Psoas muscle (tissue), 7 donors: ENCODE measurements at regions not wholly inside any gene's neighbourhood (a gene's known extent, or its start where the extent isn't known, plus 50 kb on each side); places are given as distances from the start of the nearest gene placed in this dataset.

Source experiments
- ATAC-seq, 4 donors: fragments of 200-7000 bp; cut with Tn5 transposase; one replicate each; pipeline ENCODE4 v1.9.1; 2020; ENCODE audit warnings: moderate library complexity in 3 of 4, mild to moderate bottlenecking in 2 of 4
- DNase-seq, 2 donors: peaks; one replicate each; pipeline ENCODE4 v3.0.0-alpha.2; 2020
- H3K27ac ChIP-seq: fragments of 200-600 bp; one replicate; pipeline ENCODE4 v1.8.0; 2022
- H3K27me3 ChIP-seq, 3 donors: fragments of 200-600 bp in 1 of 3; one replicate each; pipeline versions ENCODE4 v1.6.1 to v1.8.0; 2013 to 2022; ENCODE audit warnings: low read length in 2 of 3, mild to moderate bottlenecking in 2 of 3, moderate library complexity in 1 of 3; ENCODE audit not compliant: insufficient read depth in 3 of 3
- H3K36me3 ChIP-seq, 2 donors: fragments of 200-600 bp in 1 of 2; one replicate each; pipeline versions ENCODE4 v1.6.1 to v1.8.0; 2013 to 2022; ENCODE audit warnings: low read depth in 1 of 2, mild to moderate bottlenecking in 1 of 2, moderate library complexity in 1 of 2; ENCODE audit not compliant: insufficient read depth in 1 of 2
- H3K4me1 ChIP-seq: fragments of 200-600 bp; one replicate; pipeline ENCODE4 v1.8.0; 2022
- H3K4me3 ChIP-seq: fragments of 200-600 bp; one replicate; pipeline ENCODE4 v1.8.0; 2022; ENCODE audit warnings: mild to moderate bottlenecking
- H3K9me3 ChIP-seq: fragments of 200-600 bp; one replicate; pipeline ENCODE4 v1.8.0; 2022
- WGBS, 3 donors: extraction: QIAGEN DNeasy Blood & Tissue Kit; methylation state at CpG; one replicate each; pipeline versions ENCODE4 v1.1.6 to v1.1.7; 2013; 5-methylcytosine and 5-hydroxymethylcytosine counted together
- intact Hi-C, 2 donors: fragments of 100-400 bp; cut with DNase I; formaldehyde crosslinking; loops; one replicate each; pipeline versions ENCODE4 v1.11.0 to v1.14.2; 2022
- TF ChIP-seq, protein P1 (sequence below): fragments of 200-600 bp; IDR thresholded peaks from one replicate; pipeline ENCODE4 v1.8.0; 2022; ENCODE audit warnings: antibody characterized with exemption
- donor health status: healthy with polysubstance abuse.
- donor health status: DM: no; HTN: no; CAD: no; lungs with moderate emphysema.
- donor health status: Bipolar disorder and iron deficiency.
- donor health status: healthy.
- donor health status: DM: yes; HTN: yes; CAD: no.
- donor health status: DM: no; HTN: no; CAD: no.
- donor health status: DM: yes; HTN: yes; CAD: no.

DNA sequence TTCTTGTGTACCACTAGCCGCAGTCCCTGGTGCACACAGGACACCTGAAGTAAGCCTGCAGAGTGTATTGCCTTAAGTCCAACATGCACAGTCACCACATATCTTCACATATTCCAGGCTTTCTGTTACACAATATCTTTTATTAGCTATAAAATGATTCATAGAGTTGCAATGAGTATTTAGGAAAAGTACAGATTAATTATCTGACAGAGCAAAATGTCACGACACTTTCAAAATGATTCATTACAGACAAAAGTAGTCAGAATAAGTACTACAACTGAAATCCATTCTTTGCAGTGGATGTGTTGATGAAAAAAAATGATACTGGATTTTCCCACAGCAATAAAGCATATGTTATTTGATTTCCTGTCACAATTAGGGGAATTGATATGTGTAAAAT is 199.5 kb upstream of the ASCC3 start:
- no peaks in the 10 kb centered on the region for H3K4me1 ChIP-seq
- DNase-seq (no peak), ATAC-seq (no peak)
- WGBS, 3 donors = 77 to 82% (median 81%) methylated on average over 2 of the region's 2 CpGs
- no peaks in the 10 kb centered on the region for H3K9me3 ChIP-seq
- intact Hi-C loops = no loop called here
- H3K27ac ChIP-seq = no peak overlapping the region
- H3K4me3 ChIP-seq = no peak overlapping the region
- no peaks in the 10 kb centered on the region for H3K27me3 ChIP-seq
- no peaks in the 10 kb centered on the region for H3K36me3 ChIP-seq
- TF ChIP-seq, protein P1, sequence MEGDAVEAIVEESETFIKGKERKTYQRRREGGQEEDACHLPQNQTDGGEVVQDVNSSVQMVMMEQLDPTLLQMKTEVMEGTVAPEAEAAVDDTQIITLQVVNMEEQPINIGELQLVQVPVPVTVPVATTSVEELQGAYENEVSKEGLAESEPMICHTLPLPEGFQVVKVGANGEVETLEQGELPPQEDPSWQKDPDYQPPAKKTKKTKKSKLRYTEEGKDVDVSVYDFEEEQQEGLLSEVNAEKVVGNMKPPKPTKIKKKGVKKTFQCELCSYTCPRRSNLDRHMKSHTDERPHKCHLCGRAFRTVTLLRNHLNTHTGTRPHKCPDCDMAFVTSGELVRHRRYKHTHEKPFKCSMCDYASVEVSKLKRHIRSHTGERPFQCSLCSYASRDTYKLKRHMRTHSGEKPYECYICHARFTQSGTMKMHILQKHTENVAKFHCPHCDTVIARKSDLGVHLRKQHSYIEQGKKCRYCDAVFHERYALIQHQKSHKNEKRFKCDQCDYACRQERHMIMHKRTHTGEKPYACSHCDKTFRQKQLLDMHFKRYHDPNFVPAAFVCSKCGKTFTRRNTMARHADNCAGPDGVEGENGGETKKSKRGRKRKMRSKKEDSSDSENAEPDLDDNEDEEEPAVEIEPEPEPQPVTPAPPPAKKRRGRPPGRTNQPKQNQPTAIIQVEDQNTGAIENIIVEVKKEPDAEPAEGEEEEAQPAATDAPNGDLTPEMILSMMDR = no peak

DNA sequence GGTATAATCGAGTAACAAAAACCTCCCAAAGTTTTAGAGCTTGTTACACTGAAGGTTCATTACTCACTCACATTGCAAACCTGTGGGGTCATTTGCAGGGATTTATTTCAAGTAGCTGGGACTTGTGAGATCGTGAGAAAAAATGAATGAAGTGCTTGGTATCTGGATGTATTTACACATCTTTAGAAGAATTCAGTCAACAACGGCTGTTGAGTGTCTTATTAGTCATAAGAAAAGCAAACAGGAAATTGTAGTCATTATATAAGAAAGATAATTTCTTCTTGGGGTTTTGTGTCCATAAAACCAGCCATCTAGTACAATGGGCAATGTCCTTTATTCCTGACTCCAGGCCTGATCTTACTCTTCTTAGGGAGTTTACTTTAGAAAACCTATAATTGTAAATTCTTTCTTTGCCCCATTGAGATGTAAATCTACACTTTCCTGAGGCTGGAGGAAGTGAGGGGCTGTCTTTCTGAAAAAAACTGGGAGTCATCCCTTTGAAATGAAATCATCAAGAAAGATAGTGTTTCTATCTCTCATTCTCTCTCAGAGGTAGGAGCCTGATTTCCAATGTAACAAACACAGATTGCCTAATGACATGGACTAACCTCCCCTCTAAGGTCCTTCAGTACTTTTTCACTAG is 202.5 kb upstream of the ASCC3 start:
- intact Hi-C loops = no loop called here
- H3K9me3 ChIP-seq = no peaks in the 10 kb centered on the region
- no peak overlapping the region for H3K27ac ChIP-seq
- no peak overlapping the region for H3K4me3 ChIP-seq
- no peaks in the 10 kb centered on the region for H3K36me3 ChIP-seq
- TF ChIP-seq, protein P1 = no peak
- no peak for ATAC-seq
- WGBS, 3 donors = 21 to 30% (median 26%) methylated on average over 3 of the region's 3 CpGs
- H3K4me1 ChIP-seq = no peaks in the 10 kb centered on the region
- no peaks in the 10 kb centered on the region for H3K27me3 ChIP-seq
- no peak for DNase-seq

DNA sequence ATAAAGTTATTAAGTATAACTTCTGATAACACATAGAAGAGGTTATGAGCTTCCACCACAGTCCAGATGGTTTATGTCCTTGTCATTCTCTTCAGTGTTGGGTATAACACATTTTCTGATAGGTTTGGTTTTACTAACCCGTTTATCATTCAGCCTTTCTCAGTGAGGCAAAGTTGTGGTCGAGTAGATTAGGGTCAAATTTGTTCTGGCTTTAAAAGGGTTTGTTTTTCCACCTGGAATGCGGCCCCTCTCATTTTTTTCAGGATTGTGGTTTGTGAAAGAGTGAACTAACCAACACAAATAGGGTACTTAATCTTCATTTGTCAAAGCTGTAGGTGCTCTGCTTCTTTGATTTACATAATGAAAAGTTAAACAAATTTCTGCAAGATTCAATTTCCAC is 204.2 kb upstream of the ASCC3 start:
- ATAC-seq (no peak), DNase-seq (no peak)
- Histone ChIP-seq H3K27me3 (no peaks in the 10 kb centered on the region), H3K9me3 (peaks cover 1% of the 10 kb centered on the region), H3K27ac (no peak overlapping the region), H3K4me1 (no peaks in the 10 kb centered on the region), H3K36me3 (no peaks in the 10 kb centered on the region), H3K4me3 (no peak overlapping the region)
- 11 to 16% (median 12%) methylated on average over 3 of the region's 3 CpGs for WGBS, 3 donors
- TF ChIP-seq, protein P1 = no peak
- intact Hi-C loops = no loop called here

DNA sequence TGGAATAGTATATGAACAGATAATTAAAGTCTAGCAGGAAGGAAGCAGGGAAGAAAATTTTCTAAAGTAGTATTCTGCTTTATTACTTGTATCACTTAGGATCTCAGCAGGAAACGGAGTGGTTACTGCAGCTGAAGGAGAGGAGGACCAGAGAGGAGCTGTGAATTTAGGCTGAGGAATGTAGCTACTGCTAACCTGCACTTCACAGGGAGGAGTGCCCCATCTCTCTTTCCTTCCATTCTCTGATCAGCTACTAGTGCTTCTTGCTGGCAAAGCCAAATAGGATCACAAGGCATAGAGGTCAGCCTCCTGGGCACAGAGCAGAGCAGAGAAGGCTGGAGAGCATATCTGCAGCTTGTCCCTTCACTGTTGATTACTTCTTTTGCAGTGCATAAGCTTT is 205.3 kb upstream of the ASCC3 start:
- no peaks in the 10 kb centered on the region for H3K27me3 ChIP-seq
- H3K4me3 ChIP-seq = no peak overlapping the region
- intact Hi-C loops = no loop called here
- no peak overlapping the region for H3K27ac ChIP-seq
- ATAC-seq (no peak), DNase-seq (no peak)
- TF ChIP-seq, protein P1 = no peak
- peaks cover 8% of the 10 kb centered on the region for H3K9me3 ChIP-seq
- no peaks in the 10 kb centered on the region for H3K4me1 ChIP-seq
- WGBS, 3 donors = 24 to 26% (median 25%) methylated on average over 1 of the region's 1 CpG
- H3K36me3 ChIP-seq = no peaks in the 10 kb centered on the region

DNA sequence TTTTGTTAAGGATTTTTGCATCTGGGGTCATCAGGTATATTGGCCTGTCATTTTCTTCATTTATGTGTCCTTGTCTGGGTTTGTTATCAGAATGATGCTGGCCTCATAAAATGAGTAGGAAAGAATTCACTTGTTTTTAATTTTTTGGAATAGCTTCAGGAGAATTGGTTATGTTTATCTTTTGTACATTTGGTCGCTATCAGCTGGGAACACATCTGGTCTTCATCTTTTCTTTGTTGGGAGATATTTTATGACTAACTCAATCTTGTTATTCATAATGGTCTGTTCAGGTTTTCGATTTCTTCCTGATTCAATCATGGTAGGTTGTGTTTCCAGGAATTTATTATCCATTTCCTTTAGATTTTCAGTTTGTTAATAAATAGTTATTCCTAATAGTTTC is 207.5 kb upstream of the ASCC3 start:
- Histone ChIP-seq H3K9me3 (peaks cover 8% of the 10 kb centered on the region), H3K27me3 (peaks cover 0 to 2% (median 0%) of the 10 kb centered on the region in 3 donors), H3K4me3 (no peak overlapping the region), H3K27ac (no peak overlapping the region), H3K36me3 (no peaks in the 10 kb centered on the region), H3K4me1 (no peaks in the 10 kb centered on the region)
- intact Hi-C loops = no loop called here
- ATAC-seq (no peak), DNase-seq (no peak)
- TF ChIP-seq, protein P1 = no peak
- 63 to 74% (median 71%) methylated on average over 2 of the region's 2 CpGs for WGBS, 3 donors
